Right lung (tissue), 2 donors: ENCODE measurements at regions not wholly inside any gene's neighbourhood (a gene's known extent, or its start where the extent isn't known, plus 50 kb on each side); places are given as distances from the start of the nearest gene placed in this dataset.
"Not testable (repeated sequence)": the region's sequence is repeated elsewhere in the genome, so short reads cannot be mapped to it uniquely, and the experiment has no call there.

Source experiments
- DNase-seq, 2 donors: peaks; one replicate each; pipeline ENCODE4 v3.0.0-alpha.2; 2013

- DNase-seq: no peak
These were observed 173.5 kb downstream of the LMBRD1 start for GRCh38 chr6:69623357-69623756.

- DNase-seq: no peak
These were observed 173.9 kb downstream of the LMBRD1 start for GRCh38 chr6:69622924-69623323.

- DNase-seq: no peak
These were observed 174.6 kb downstream of the LMBRD1 start for GRCh38 chr6:69622230-69622629.

- DNase-seq: no peak
These were observed 179.6 kb downstream of the LMBRD1 start for GRCh38 chr6:69617163-69617562.

- no peak for DNase-seq
These were observed 186.9 kb downstream of the LMBRD1 start for GRCh38 chr6:69609836-69610472.

GRCh38 chr6:69601132-69601531, 195.7 kb downstream of the LMBRD1 start:
- DNase-seq: no peak

GRCh38 chr6:69594405-69594804, 202.4 kb downstream of the LMBRD1 start:
- DNase-seq: no peak

- no peak for DNase-seq
These were observed 203.1 kb downstream of the LMBRD1 start for GRCh38 chr6:69593706-69594105.

GRCh38 chr6:69589626-69590025, 207.2 kb downstream of the LMBRD1 start:
- no peak for DNase-seq

- DNase-seq: no peak
These were observed 211.7 kb downstream of the LMBRD1 start for GRCh38 chr6:69584913-69585729.

- DNase-seq: no peak
These were observed 212.3 kb downstream of the LMBRD1 start for GRCh38 chr6:69584536-69584912.

GRCh38 chr6:69581581-69581980, 215.2 kb downstream of the LMBRD1 start:
- no peak for DNase-seq

- no peak for DNase-seq
These were observed 216.1 kb downstream of the LMBRD1 start for GRCh38 chr6:69580706-69581105.

GRCh38 chr6:69578361-69578890, 218.4 kb downstream of the LMBRD1 start:
- no peak for DNase-seq

- DNase-seq: no peak
These were observed 225.6 kb downstream of the LMBRD1 start for GRCh38 chr6:69571234-69571633.

- DNase-seq: no peak
These were observed 226.7 kb downstream of the LMBRD1 start for GRCh38 chr6:69570106-69570505.

- not testable (repeated sequence) for DNase-seq
These were observed 236.2 kb downstream of the LMBRD1 start for GRCh38 chr6:69560597-69560996.

- DNase-seq: no peak
These were observed 241.6 kb downstream of the LMBRD1 start for GRCh38 chr6:69555088-69555638.

- DNase-seq: no peak
These were observed 254.3 kb downstream of the LMBRD1 start for GRCh38 chr6:69542494-69542893.

- DNase-seq: no peak
These were observed 268.8 kb downstream of the LMBRD1 start for GRCh38 chr6:69527921-69528476.

- DNase-seq: not testable (repeated sequence)
These were observed 281.3 kb downstream of the LMBRD1 start for GRCh38 chr6:69515480-69515879.

GRCh38 chr6:69494595-69494994, 302.2 kb downstream of the LMBRD1 start:
- DNase-seq: no peak

GRCh38 chr6:69489970-69490369, 306.8 kb downstream of the LMBRD1 start:
- DNase-seq: no peak
